ENCODE measurements at regions not wholly inside any gene's neighbourhood (a gene's known extent, or its start where the extent isn't known, plus 50 kb on each side); places are given as distances from the start of the nearest gene placed in this dataset.
A peak's percentile ranks its signal among the peaks of the same experiment; 100 is the strongest.

DNA sequence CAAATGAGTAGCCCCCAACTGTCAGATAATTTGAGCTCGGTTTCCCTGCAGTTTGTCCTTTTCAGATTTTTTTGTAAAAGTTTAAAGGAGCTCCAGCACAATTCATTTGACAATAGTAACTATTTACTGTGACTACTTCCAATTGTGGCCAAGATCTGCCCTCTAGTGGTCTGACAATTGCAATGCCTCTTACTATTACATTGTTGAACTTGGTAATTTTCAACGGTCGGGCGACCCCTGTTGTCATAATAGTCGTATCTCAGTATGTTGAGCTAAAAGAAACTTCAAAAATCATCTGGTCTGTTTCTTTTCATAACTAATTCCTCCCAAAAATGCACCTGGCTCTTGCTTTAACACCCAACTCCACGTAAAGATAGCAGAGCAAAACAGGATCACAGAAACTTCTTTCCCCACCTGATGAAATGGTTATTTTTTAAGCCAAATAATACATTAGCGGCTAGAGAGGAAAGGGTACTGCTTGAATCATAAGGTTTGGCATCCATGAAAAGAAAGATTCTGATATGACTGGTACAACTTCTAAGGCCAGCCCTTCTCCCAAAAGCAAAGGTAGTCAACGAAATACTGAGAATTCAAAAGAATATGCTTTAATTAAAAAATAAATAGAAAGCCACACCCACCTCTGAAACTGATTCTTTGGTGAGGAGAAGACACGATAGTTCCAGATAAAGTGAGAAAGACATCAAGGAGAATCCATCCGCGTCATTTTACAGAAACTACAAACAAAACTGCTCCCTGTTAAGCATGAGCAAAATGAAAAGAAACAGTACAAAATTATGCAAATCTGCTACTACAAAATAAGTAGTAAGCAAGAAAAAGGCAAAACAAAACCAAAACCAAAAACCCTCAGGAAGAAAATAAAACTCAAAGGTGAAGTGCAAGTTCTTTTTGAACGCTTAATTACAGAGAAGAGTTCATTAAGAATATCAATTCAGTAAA lies 76.9 kb upstream of the HTR4 start:
- Histone ChIP-seq H3K9me3 (no peaks in the 10 kb centered on the region), H3K36me3 (no peaks in the 10 kb centered on the region), H3K27me3 (no peaks in the 10 kb centered on the region), H3K4me1 (no peaks in the 10 kb centered on the region), H3K9ac (ENCODE audit: low read depth in 2 of 2, low read length in 2 of 2) (no peak overlapping the region), H3K4me3 (no peak overlapping the region), H3K27ac (no peak overlapping the region)
- intact Hi-C loops (cut with DNase I): loop anchor here (2.0 to 5.0 kb wide), 3 partner anchors 286 to 784 kb away; no protein-coding TSS in a partner anchor
- DNase-seq: peak; percentile 85
- TF ChIP-seq, protein P1, sequence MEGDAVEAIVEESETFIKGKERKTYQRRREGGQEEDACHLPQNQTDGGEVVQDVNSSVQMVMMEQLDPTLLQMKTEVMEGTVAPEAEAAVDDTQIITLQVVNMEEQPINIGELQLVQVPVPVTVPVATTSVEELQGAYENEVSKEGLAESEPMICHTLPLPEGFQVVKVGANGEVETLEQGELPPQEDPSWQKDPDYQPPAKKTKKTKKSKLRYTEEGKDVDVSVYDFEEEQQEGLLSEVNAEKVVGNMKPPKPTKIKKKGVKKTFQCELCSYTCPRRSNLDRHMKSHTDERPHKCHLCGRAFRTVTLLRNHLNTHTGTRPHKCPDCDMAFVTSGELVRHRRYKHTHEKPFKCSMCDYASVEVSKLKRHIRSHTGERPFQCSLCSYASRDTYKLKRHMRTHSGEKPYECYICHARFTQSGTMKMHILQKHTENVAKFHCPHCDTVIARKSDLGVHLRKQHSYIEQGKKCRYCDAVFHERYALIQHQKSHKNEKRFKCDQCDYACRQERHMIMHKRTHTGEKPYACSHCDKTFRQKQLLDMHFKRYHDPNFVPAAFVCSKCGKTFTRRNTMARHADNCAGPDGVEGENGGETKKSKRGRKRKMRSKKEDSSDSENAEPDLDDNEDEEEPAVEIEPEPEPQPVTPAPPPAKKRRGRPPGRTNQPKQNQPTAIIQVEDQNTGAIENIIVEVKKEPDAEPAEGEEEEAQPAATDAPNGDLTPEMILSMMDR (IDR thresholded peaks at IDR 0.05): peak; percentile 83

DNA sequence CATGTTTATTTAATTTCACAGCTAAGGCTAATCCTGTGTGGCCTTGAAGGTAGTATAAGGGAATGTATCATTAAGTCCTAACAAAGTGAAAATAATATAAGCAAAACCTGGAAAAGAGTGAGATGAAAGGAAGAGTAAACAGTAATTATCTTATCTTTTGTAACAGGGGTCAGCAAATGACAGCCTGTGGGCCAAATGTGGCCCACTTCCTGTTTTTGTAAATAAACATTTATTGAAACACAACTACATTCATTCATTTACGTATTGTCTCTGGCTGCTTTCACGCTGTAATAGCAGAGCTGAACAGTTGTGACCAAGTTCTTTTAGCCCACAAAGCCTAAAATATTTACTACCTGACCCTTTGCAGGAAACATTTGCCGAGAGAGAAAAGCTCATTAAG lies 78.4 kb upstream of the HTR4 start:
- Histone ChIP-seq H3K4me3 (no peak overlapping the region), H3K9me3 (no peaks in the 10 kb centered on the region), H3K27me3 (no peaks in the 10 kb centered on the region), H3K9ac (ENCODE audit: low read depth in 2 of 2, low read length in 2 of 2) (no peak overlapping the region), H3K36me3 (no peaks in the 10 kb centered on the region), H3K27ac (no peak overlapping the region), H3K4me1 (no peaks in the 10 kb centered on the region)
- TF ChIP-seq, protein P1 (IDR thresholded peaks at IDR 0.05): no peak
- intact Hi-C loops (cut with DNase I): loop anchor here (5.0 kb wide), 2 partner anchors 550 to 785 kb away; no protein-coding TSS in a partner anchor
- no peak for DNase-seq

DNA sequence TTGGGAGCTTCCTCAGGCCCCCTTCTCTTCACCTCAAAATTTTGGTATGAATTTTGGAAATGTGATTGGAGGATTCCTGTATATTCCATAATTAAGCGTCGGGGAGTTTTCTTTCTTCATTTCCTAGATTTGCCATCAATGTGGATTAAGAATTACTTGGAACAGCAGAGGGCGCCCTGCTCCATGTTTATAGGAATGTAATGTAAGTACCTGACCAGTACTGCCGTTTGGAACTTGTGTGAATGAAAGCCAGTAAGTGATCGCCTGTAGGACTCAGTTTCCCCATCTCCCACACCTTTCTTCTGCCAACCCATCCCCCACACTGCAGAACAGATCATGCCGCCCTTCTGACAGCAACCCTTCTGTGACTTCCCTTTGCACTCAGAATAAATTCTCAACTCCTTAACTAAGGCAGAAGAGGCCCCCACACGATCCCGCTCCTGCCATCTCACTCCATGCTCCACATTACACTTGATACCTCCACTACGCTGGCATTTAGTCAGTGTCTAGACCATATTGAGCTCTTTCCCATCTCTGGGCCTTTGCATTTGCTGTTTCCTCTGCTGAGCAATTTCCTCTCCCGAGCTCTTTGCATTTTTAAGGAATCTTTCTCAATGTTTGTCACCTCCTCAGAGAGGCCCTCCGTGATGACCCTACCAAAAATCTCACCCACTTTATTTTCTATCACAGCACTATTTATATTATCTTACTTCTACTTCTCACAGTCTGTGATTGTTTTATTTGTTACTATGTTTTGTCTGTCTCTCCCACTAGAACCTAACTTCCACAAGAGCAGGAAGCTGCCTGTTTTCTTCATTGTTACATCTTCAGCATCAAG lies 79.5 kb upstream of the HTR4 start:
- Histone ChIP-seq H3K9me3 (no peaks in the 10 kb centered on the region), H3K27ac (no peak overlapping the region), H3K4me3 (no peak overlapping the region), H3K36me3 (no peaks in the 10 kb centered on the region), H3K27me3 (no peaks in the 10 kb centered on the region), H3K4me1 (no peaks in the 10 kb centered on the region), H3K9ac (ENCODE audit: low read depth in 2 of 2, low read length in 2 of 2) (no peak overlapping the region)
- intact Hi-C loops (cut with DNase I): loop anchor here (2.0 to 5.0 kb wide), 3 partner anchors 305 to 787 kb away; no protein-coding TSS in a partner anchor
- TF ChIP-seq, protein P1 (IDR thresholded peaks at IDR 0.05): peak; percentile 64
- DNase-seq: peak; percentile 88

DNA sequence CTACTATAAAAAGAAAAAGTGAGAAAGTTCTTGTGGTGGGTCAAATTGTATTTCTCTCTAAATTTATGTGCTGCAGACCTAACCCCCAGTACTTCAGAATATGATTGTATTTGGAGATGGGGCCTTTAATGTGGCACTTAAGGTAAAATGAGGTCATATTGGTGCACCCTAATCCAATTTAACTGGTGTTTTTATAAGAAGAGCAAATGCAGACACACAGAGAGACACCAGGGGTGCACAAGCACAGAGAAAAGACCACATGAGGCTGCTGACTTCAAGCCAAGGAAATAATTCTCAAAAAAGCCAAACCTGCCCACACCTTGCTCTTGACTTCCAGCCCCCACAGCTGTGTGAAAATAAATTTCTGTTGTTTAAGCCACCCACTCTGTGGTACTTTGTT lies 80.2 kb upstream of the HTR4 start:
- no peak overlapping the region for H3K4me3 ChIP-seq
- intact Hi-C loops (cut with DNase I): loop anchor here (2.0 to 5.0 kb wide), 3 partner anchors 304 to 787 kb away; no protein-coding TSS in a partner anchor
- no peaks in the 10 kb centered on the region for H3K9me3 ChIP-seq
- no peak overlapping the region for H3K9ac ChIP-seq (ENCODE audit: low read depth in 2 of 2, low read length in 2 of 2)
- H3K27me3 ChIP-seq: no peaks in the 10 kb centered on the region
- no peak for DNase-seq
- H3K4me1 ChIP-seq: no peaks in the 10 kb centered on the region
- no peak overlapping the region for H3K27ac ChIP-seq
- TF ChIP-seq, protein P1 (IDR thresholded peaks at IDR 0.05): no peak
- no peaks in the 10 kb centered on the region for H3K36me3 ChIP-seq

DNA sequence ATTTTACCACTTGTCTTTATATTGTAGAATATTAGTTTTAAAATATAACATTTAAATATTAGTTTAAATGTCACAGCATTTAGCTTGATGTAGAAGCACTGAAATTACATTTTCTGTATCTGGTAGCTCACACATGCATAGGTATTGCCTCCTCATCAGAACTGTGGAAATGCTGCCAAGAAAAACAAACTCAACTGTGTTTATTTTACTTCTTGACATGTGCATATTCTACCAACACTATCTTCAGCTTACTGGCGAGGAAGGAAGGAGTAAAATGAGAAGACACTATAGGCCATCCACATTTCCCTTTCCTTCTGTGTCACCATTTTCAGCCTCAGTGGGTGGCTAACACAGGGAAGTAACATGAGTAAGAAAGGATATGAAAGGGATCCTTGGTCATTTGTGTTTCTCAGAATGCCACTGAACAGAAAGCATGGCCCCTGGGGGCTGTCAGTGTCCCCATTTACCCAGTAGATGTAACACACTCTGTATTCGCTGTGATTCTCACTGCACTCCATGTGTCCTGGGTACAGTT lies 81.0 kb upstream of the HTR4 start:
- Histone ChIP-seq H3K36me3 (no peaks in the 10 kb centered on the region), H3K4me3 (no peak overlapping the region), H3K27ac (no peak overlapping the region), H3K9me3 (no peaks in the 10 kb centered on the region), H3K4me1 (no peaks in the 10 kb centered on the region), H3K27me3 (no peaks in the 10 kb centered on the region), H3K9ac (ENCODE audit: low read depth in 2 of 2, low read length in 2 of 2) (no peak overlapping the region)
- TF ChIP-seq, protein P1 (IDR thresholded peaks at IDR 0.05): no peak
- DNase-seq: no peak
- intact Hi-C loops (cut with DNase I): loop anchor here (2.0 kb wide), 1 partner anchor 303 kb away; no protein-coding TSS in a partner anchor

All from colonic mucosa (tissue), 4 donors.